Stimulated activated CD4-positive, alpha-beta T cell treated with anti-CD3 and anti-CD28 coated beads, Interleukin-4, amount 100 ng/mL, for 24 hours (primary cell): ENCODE measurements at regions not wholly inside any gene's neighbourhood (a gene's known extent, or its start where the extent isn't known, plus 50 kb on each side); places are given as distances from the start of the nearest gene placed in this dataset.

ENCODE experiments used
- DNase-seq: peaks from one replicate; pipeline ENCODE4 v3.0.0-alpha.2; 2020

- DNase-seq = no peak
Observed at GRCh38 chr12:41881891-41882805, 262.5 kb downstream of the GXYLT1 start.

DNA sequence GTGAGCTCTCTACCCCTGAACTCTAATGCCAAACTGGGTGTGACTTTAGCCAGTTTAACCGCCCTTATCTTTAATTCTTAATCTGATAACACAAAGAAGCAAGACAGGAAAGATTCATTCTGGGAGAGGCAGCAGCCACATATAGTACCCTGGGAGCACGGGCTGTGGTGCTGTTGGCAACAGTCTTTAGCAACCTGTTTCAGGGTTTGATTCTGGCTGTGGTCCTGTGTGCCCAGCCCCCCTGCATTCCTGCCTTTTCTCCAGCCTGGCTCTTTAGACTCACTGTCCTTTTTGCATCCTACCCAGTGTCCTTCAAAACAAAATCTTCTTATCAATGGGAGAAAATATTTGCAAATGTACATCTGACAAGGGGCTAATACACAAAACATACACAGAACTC lies 275.2 kb downstream of the GXYLT1 start:
- no peak for DNase-seq

GRCh38 chr12:41866878-41867430 lies 277.7 kb downstream of the GXYLT1 start:
- no peak for DNase-seq

- DNase-seq = no peak
Observed at GRCh38 chr12:41856228-41856627, 288.4 kb downstream of the GXYLT1 start.

DNA sequence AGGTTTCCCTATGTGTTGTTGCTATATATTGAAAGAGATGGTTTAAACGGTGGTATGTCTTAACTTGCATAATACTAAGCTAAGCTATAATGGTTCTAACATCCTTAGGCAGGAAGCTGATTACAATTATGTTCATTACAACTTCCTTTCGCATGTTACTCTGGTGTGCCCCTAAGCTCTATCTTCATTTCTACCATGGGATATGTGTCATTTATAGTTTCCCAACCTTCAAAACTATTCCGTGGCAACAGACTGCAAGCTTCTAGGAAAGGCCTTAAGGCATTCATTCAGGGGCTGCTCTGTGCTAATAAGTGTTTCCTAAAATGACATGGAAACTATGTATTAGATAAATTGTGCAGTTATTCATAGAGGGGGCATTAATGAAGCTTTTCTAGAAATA lies 294.6 kb downstream of the GXYLT1 start:
- no peak for DNase-seq

DNA sequence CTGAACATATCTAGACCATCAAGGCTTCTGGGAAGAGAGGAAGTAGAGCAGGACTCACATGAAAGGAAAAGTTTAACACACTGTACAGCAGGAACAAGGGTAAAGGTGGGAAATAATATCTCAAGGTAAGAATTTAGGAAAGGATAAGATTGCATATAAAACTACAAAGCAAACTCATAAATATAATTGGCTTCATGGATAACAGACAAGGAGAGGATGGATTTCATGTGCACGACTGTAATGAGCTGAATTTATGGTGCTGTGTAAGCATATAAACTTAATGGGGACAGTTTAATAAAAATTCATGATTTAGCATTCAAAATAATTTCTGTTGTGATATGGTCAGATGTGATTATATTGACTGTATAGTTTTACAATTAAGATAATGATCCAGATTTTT lies 298.0 kb downstream of the GXYLT1 start:
- no peak for DNase-seq

- no peak for DNase-seq
Observed at GRCh38 chr12:41836416-41836815, 308.3 kb downstream of the GXYLT1 start.

DNA sequence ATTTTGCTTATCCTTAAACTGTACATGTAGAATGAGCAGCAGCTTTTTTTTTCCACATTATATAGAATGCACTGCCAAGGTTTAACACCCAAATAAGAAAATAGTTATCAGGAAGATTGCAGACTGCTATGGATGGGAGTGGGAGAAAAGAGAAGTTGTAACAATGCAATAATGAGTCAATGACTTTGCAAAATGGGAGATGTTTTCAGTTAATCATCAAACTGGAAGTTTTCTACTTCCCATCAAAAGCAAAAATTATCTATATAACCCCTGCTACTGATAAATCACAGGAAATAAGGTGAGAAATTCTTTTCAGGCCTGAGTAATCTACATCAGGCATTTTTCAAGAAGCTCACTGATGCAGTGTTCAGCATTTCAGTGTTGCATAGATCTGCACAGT lies 309.1 kb downstream of the GXYLT1 start:
- no peak for DNase-seq

DNA sequence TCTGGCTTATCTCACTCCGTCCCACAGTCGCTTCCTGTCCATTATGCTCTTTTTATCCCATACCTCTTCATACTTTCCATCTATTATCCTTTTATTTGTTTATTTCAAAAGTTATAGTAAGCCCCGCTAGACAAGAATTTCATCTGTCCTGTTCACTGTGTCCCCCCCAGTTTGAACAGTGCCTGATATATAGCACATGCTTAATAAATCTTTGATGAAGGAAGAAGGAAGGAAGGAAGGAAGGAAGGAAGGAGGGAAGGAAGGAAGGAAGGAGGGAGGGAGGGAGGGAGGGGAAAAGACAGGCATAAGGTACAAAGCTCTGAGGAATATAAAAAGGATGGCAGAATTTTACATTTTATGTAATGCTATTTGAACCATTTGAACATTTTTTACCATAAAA lies 324.7 kb downstream of the GXYLT1 start:
- DNase-seq = no peak

GRCh38 chr12:41804026-41804425 lies 340.6 kb downstream of the GXYLT1 start:
- no peak for DNase-seq

DNA sequence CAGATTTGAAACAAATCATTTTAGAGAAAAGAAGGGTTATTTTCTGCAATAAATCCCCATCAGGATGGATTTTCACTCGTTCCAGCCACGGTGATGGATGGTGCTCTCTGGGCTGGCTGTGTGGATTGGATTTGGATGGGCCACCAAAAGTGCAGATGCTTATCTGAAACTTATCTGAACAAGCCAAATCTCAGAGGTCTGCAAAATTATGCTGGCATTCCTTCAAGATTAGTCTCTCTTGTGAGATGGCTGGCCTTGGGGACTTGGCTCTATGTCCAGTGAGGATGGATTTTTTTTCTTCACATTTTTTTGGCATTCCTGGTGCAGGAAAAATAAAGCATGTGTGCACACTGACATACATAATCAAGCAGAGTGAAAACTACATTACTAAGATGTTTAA lies 341.9 kb downstream of the GXYLT1 start:
- no peak for DNase-seq

- DNase-seq = no peak
Observed at GRCh38 chr12:41801261-41801660, 343.4 kb downstream of the GXYLT1 start.

GRCh38 chr12:41799671-41800070 lies 345.0 kb downstream of the GXYLT1 start:
- no peak for DNase-seq

- no peak for DNase-seq
Observed at GRCh38 chr12:41795910-41796309, 348.8 kb downstream of the GXYLT1 start.

DNA sequence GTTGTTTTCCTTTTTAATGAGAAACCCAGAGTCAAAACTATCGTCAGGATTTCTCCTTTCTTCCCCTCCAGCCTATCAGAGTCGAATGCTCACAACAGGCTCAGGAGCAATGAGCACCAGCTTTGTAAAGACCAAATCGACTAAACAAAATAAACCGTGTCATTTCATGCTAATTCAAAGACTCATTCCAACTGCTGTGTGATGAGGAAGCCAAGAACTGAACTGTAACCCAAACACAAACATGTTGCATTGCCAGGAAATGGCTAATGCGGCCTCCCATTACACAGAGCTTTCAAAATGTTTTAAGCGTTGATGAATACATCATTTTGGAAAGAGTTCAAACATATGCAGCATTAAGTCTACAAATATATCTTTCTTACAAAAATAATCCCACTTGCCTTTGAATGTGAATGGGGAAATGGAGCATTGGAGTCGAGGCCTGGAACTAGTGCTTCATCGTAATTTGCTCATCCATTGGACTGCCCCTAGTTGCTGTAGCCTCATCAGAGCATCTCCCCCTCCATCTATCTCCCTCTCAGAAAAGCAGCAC lies 349.5 kb downstream of the GXYLT1 start:
- no peak for DNase-seq

- DNase-seq = no peak
Observed at GRCh38 chr12:41794336-41794735, 350.3 kb downstream of the GXYLT1 start.

GRCh38 chr12:41784957-41785356 lies 359.7 kb downstream of the GXYLT1 start:
- DNase-seq = no peak

DNA sequence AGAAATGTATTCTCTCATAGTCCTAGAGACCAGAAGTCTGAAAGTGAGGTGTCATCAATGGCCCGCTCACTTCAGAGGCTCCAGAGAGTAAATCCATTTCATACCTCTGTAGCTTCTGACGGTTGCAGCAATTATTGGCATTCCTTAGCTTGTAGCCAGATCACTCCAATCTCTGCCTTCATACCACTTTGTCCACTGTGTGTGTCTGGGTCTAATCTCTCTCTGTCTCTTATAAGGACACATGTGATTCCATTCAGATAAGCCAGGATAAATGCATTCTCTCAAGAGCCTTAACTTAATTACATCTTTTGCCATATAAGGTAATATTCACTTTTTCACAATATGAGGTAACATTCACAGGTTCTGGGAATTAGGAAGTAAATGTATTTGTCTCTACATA lies 365.7 kb downstream of the GXYLT1 start:
- no peak for DNase-seq

DNA sequence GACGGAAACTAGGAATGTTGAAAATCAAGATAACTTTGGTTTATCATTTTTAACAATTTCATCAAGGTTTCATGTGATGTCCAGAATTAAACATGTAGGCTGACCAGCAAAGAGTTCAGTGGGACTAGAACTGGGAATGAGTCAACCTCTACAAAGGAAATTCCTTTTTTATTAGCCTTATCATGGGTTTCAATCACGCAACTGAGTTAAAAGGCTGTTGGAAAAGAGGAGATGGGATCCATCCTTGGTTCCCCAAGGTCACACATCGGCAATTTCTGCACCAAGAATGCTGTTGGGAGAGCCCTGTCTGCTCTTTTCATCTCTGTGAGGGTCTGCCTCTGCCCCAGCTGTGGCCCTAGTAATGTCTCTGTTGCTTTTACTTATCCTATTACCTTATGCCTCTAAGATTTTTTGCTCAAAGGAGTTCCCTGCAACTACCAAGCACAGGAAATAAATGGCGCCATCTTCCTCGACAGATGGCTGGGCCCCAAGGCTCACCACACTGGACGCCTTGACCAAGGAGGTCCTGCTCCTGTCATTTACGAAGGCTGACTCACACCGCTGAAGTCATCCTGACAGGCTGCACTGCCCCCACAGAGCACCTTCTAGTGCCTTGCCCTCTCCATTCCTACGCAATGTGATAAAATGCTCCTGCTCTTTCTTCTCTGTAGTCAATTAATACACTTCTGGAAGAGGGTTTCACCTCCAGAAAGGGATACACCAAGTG lies 367.4 kb downstream of the GXYLT1 start:
- DNase-seq = no peak

GRCh38 chr12:41772478-41772877 lies 372.2 kb downstream of the GXYLT1 start:
- no peak for DNase-seq

GRCh38 chr12:41769810-41770209 lies 374.9 kb downstream of the GXYLT1 start:
- DNase-seq = no peak

DNA sequence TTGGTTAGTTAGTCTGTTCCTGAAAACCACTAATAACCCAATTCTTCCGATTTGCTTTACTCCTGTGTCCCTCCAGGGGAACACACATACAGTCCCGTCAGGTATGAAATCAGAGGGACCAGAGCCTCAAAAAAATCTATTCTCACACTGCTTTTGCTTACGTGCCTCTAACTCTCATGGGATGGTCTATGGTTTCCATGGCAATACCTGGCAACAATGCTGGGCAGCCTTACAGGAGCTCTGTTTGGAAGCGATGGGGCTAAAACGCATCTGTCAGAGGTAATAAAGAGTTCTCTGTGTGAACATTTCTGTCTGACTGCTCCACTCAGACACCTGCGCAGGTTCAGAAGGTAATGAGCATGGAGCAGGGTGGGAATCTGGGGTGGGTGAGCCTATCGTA lies 376.2 kb downstream of the GXYLT1 start:
- no peak for DNase-seq

DNA sequence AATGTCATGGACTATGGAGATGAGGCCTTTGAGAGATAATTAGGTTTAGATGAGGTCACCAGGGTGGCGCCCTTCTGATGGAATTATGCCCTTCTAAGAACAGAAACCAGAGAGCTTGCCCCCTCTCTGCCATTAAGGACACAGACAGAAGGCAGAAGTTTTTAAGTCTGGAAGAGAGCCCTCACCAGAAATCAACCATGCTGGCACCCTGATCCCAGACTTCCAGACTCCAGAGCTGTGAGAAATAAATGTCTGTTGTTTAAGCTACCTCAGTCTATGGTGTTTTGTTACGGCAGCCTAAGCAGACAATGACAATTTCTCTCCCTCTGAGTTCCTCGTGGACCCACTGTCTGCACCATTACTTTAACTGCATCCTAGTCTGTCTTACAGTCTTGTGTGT lies 382.0 kb downstream of the GXYLT1 start:
- no peak for DNase-seq

DNA sequence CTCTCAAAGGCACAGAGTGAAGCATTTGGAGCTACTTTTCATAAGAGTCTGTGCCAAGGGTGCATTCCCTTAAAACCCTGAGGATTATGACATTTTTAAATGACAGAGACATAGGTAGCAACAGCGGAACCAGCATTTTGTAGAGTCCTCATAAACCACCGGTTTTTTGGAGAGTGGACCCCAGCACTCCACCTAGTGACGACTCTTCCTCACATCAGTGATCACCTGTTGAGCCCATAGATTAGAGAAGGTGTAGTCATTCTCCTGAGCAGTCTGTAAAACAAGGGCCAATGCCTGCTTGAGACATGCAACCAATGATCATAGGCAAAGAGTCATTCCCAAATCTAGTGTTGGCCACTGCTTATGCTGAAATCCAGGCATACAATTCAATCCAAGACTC lies 399.1 kb downstream of the GXYLT1 start:
- no peak for DNase-seq
